Psoas muscle (tissue), 7 donors: ENCODE measurements at regions not wholly inside any gene's neighbourhood (a gene's known extent, or its start where the extent isn't known, plus 50 kb on each side); places are given as distances from the start of the nearest gene placed in this dataset.

ENCODE experiments used
- ATAC-seq, 4 donors: fragments of 200-7000 bp; cut with Tn5 transposase; one replicate each; pipeline ENCODE4 v1.9.1; 2020; ENCODE audit warnings: moderate library complexity in 3 of 4, mild to moderate bottlenecking in 2 of 4
- DNase-seq, 2 donors: peaks; one replicate each; pipeline ENCODE4 v3.0.0-alpha.2; 2020
- H3K27ac ChIP-seq: fragments of 200-600 bp; one replicate; pipeline ENCODE4 v1.8.0; 2022
- H3K27me3 ChIP-seq, 3 donors: fragments of 200-600 bp in 1 of 3; one replicate each; pipeline versions ENCODE4 v1.6.1 to v1.8.0; 2013 to 2022; ENCODE audit warnings: low read length in 2 of 3, mild to moderate bottlenecking in 2 of 3, moderate library complexity in 1 of 3; ENCODE audit not compliant: insufficient read depth in 3 of 3
- H3K36me3 ChIP-seq, 2 donors: fragments of 200-600 bp in 1 of 2; one replicate each; pipeline versions ENCODE4 v1.6.1 to v1.8.0; 2013 to 2022; ENCODE audit warnings: low read depth in 1 of 2, mild to moderate bottlenecking in 1 of 2, moderate library complexity in 1 of 2; ENCODE audit not compliant: insufficient read depth in 1 of 2
- H3K4me1 ChIP-seq: fragments of 200-600 bp; one replicate; pipeline ENCODE4 v1.8.0; 2022
- H3K4me3 ChIP-seq: fragments of 200-600 bp; one replicate; pipeline ENCODE4 v1.8.0; 2022; ENCODE audit warnings: mild to moderate bottlenecking
- H3K9me3 ChIP-seq: fragments of 200-600 bp; one replicate; pipeline ENCODE4 v1.8.0; 2022
- WGBS, 3 donors: extraction: QIAGEN DNeasy Blood & Tissue Kit; methylation state at CpG; one replicate each; pipeline versions ENCODE4 v1.1.6 to v1.1.7; 2013; 5-methylcytosine and 5-hydroxymethylcytosine counted together
- intact Hi-C, 2 donors: fragments of 100-400 bp; cut with DNase I; formaldehyde crosslinking; loops; one replicate each; pipeline versions ENCODE4 v1.11.0 to v1.14.2; 2022
- TF ChIP-seq, protein P1 (sequence below): fragments of 200-600 bp; IDR thresholded peaks from one replicate; pipeline ENCODE4 v1.8.0; 2022; ENCODE audit warnings: antibody characterized with exemption
- donor health status: healthy with polysubstance abuse.
- donor health status: DM: no; HTN: no; CAD: no; lungs with moderate emphysema.
- donor health status: Bipolar disorder and iron deficiency.
- donor health status: healthy.
- donor health status: DM: yes; HTN: yes; CAD: no.
- donor health status: DM: no; HTN: no; CAD: no.
- donor health status: DM: yes; HTN: yes; CAD: no.

DNA sequence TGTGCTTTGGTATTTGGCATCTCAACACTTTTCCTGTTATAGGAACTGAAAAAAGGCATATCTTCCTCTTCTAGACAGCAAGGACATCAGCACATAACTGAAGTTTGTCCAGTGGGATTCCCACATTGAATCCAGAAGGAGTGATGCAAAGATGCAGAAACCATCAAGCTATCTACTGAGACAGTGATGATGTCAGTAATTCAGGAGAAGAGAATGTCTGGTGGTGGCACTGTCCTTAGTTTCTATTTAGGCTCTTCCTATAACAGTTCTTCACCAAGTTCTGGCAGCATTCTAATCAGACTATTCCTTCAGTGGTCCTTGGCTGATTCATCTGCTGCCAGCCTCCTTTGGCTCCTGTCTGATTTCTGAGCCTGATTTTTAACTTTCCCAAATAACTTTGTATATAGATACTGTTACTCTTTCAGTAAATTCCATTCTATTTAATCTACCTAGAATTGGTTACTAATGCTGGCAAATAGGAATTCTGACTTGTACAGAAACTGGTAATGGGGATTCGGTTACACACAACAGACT lies 56.6 kb upstream of the AGPS start:
- intact Hi-C loops, result loop anchor here (1.0 to 10.0 kb wide), 7 partner anchors 49 to 427 kb away; no protein-coding TSS in a partner anchor
- no peaks in the 10 kb centered on the region for H3K27me3 ChIP-seq
- H3K36me3 ChIP-seq, result peaks cover 0 to 6% of the 10 kb centered on the region in 2 donors
- ATAC-seq (no peak), DNase-seq (no peak)
- 98% methylated on average over 1 of the region's 1 CpG for WGBS, 3 donors
- H3K27ac ChIP-seq, result no peak overlapping the region
- no peaks in the 10 kb centered on the region for H3K9me3 ChIP-seq
- TF ChIP-seq, protein P1, sequence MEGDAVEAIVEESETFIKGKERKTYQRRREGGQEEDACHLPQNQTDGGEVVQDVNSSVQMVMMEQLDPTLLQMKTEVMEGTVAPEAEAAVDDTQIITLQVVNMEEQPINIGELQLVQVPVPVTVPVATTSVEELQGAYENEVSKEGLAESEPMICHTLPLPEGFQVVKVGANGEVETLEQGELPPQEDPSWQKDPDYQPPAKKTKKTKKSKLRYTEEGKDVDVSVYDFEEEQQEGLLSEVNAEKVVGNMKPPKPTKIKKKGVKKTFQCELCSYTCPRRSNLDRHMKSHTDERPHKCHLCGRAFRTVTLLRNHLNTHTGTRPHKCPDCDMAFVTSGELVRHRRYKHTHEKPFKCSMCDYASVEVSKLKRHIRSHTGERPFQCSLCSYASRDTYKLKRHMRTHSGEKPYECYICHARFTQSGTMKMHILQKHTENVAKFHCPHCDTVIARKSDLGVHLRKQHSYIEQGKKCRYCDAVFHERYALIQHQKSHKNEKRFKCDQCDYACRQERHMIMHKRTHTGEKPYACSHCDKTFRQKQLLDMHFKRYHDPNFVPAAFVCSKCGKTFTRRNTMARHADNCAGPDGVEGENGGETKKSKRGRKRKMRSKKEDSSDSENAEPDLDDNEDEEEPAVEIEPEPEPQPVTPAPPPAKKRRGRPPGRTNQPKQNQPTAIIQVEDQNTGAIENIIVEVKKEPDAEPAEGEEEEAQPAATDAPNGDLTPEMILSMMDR, result no peak
- H3K4me3 ChIP-seq, result no peak overlapping the region
- peaks cover 14% of the 10 kb centered on the region for H3K4me1 ChIP-seq

DNA sequence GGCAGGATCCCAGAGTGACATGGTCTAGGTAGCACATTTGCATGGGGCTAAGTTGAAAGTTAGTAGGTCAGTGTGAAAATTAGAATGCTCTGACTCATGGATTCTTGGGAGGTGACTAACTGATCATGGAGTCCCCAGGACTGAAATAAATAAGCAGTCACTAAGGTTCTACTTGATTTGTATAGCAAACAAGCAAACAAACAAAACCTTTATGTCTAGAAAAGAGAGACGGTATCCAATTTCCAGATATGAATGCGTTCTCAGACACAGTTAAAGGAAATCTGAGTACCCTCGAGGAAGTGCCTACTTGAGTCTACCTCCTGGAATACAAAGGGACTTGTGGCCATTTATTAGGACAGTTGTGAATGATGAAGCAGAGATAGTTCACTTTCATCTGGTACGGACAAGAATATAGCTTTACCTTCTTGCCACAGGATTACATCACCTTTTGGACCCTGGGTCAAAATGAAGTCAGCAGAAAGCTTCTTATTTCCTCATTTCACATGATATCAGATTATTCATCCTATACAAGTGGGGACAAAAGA lies 54.3 kb upstream of the AGPS start:
- peaks cover 0 to 6% of the 10 kb centered on the region in 2 donors for H3K36me3 ChIP-seq
- peak overlapping the region; percentile 60 for H3K27ac ChIP-seq
- TF ChIP-seq, protein P1, result no peak
- intact Hi-C loops, result loop anchor here (5.0 to 10.0 kb wide), 5 partner anchors 47 to 417 kb away; no protein-coding TSS in a partner anchor
- WGBS, 3 donors, result 44 to 71% (median 51%) methylated on average over 4 of the region's 4 CpGs
- no peaks in the 10 kb centered on the region for H3K27me3 ChIP-seq
- ATAC-seq, result peak; percentile 73 to 87 (median 86)
- H3K9me3 ChIP-seq, result no peaks in the 10 kb centered on the region
- DNase-seq, result no peak
- peaks cover 7% of the 10 kb centered on the region for H3K4me1 ChIP-seq
- H3K4me3 ChIP-seq, result no peak overlapping the region

DNA sequence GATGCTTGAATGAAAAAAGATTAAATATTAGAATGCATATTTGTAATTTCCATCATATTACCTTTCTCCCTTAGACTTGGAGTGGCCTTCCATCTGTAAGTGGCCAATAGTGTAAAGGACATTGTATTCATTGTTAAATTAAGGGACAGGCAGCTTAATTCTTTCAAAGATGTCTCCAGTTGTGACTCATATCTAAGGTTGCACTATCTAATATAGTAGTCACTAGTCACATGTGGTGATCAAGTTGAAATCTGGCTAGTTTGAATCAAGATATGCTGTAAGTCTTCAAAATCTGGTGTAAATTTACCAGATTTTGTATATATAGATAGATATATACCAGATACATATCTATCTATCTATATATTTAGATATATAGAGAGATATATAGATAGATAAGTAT lies 52.4 kb upstream of the AGPS start:
- Histone ChIP-seq H3K4me3 (no peak overlapping the region), H3K36me3 (no peaks in the 10 kb centered on the region), H3K4me1 (peaks cover 7% of the 10 kb centered on the region), H3K27ac (no peak overlapping the region), H3K27me3 (no peaks in the 10 kb centered on the region), H3K9me3 (no peaks in the 10 kb centered on the region)
- ATAC-seq (no peak), DNase-seq (no peak)
- TF ChIP-seq, protein P1, result no peak
- intact Hi-C loops, result no loop called here

DNA sequence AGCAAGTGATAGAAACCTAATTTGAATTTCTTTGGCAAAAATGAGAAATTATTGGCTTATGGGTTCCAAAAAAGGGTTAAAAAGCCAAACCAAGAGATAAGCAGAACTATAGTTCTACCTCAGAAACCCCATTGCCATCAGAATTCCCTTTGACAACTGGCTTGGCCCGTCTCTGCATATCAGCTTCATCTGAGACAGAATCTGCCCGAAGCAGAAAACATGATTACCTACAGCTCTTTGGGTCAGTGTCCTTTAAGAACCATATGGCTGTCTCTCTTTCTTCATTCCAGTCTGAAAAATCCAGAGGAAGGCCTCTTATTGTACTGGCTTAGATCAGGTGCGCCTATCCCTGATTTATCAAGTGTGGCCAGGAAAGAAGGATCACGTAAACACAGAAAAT lies 49.8 kb upstream of the AGPS start:
- Histone ChIP-seq H3K4me1 (peaks cover 7% of the 10 kb centered on the region), H3K36me3 (no peaks in the 10 kb centered on the region), H3K4me3 (no peak overlapping the region), H3K9me3 (no peaks in the 10 kb centered on the region), H3K27me3 (no peaks in the 10 kb centered on the region), H3K27ac (no peak overlapping the region)
- DNase-seq (no peak), ATAC-seq (no peak)
- TF ChIP-seq, protein P1, result no peak
- WGBS, 3 donors, result 92 to 95% (median 94%) methylated on average over 4 of the region's 4 CpGs
- intact Hi-C loops, result no loop called here
